AG10803 (cell line): ENCODE measurements at regions not wholly inside any gene's neighbourhood (a gene's known extent, or its start where the extent isn't known, plus 50 kb on each side); places are given as distances from the start of the nearest gene placed in this dataset.

Experiments used
- DNase-seq: peaks from one replicate; pipeline ENCODE4 v3.0.0; 2010; ENCODE audit warnings: low read depth
- H3K4me3 ChIP-seq: 2 replicates; pipeline ENCODE4 v1.5.1; 2011; ENCODE audit warnings: mild to moderate bottlenecking, low read length, control low read depth
- TF ChIP-seq, protein P1 (sequence below): conservative IDR thresholded peaks from 2 replicates; pipeline ENCODE4 v1.5.1; 2011; ENCODE audit warnings: mild to moderate bottlenecking, low read length, control low read depth, inconsistent platforms

DNA sequence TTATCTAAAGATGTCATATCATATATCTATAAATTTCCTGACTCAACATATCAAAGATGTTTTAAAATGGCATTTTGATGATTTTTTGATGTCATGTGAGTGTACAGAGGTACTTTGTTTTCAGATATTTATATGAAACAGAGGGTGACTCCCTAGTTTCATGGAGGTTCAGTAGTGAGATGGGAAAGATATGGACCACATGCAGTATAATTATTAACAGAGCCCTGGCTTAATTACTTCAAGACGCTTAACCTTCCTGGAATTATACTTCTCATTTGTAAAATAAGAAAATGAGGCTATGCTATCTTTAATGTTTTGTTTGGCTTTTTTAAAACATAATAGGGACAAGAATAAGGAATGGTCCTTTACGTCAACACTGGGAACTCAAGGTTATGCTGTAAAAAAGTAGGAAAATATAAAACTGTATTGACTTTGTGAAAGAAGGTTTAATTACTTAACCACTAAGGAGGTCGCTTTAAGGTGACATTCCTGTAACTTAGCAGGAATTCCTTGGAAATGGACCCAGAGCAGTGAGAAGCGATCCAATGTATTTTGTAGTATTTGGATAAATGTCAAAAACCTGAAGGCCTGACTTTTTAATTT is 821.0 kb upstream of the IGFBP3 start:
- no peak overlapping the region for H3K4me3 ChIP-seq
- TF ChIP-seq, protein P1, sequence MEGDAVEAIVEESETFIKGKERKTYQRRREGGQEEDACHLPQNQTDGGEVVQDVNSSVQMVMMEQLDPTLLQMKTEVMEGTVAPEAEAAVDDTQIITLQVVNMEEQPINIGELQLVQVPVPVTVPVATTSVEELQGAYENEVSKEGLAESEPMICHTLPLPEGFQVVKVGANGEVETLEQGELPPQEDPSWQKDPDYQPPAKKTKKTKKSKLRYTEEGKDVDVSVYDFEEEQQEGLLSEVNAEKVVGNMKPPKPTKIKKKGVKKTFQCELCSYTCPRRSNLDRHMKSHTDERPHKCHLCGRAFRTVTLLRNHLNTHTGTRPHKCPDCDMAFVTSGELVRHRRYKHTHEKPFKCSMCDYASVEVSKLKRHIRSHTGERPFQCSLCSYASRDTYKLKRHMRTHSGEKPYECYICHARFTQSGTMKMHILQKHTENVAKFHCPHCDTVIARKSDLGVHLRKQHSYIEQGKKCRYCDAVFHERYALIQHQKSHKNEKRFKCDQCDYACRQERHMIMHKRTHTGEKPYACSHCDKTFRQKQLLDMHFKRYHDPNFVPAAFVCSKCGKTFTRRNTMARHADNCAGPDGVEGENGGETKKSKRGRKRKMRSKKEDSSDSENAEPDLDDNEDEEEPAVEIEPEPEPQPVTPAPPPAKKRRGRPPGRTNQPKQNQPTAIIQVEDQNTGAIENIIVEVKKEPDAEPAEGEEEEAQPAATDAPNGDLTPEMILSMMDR = no peak
- DNase-seq = peak; percentile 65

DNA sequence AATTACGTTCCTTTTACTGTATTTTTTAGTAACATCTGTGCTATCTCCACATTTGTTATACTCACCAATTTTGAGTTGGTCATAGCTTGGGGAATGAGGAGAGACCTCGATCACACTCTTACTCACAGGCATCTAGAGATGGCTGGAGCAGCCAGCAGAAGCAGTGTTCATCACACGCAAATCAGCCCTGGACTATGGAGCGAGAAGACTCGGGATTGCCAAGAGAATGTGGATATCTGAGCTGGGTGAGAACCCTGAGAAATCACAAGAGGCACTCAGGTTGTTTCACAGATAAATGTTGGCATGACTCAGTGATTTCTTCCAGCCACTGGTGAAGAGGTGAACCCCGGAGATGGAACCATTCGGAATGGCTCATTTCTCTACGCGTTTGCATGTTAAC is 820.1 kb upstream of the IGFBP3 start:
- DNase-seq = no peak
- TF ChIP-seq, protein P1 = no peak
- H3K4me3 ChIP-seq = no peak overlapping the region

DNA sequence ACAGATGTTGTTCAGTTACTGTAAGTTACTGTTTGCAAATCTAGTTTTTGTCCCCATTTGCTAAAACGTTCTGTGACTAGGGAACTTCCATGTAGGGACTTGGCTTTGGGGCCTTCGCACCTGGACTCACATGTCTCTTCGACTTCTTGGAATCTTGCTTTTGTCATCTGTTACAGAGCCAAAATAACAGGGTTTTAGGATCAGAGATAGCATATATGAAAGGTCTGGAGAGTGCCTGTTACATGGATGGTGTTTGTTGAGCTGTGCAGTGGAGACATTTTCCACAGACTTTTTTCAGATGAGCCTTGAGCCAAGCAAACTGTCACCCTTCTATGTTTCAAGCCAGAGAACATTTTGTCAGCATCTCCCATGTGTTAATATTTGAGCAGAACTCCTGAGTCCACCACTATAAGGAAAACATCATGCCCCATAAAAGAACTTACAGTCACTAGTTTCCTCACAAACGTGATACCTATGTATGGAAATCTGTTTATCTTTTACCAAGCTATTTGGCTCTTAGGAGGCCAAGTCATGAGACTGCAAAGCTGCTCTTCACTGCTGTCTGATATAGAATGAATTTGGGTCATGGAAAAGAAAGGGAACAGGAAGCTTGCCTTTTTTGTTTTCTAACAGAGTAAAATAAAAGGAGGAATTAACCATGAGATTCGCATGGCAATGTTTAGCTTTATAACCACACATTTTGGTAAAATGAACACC is 818.6 kb upstream of the IGFBP3 start:
- no peak for DNase-seq
- no peak overlapping the region for H3K4me3 ChIP-seq
- TF ChIP-seq, protein P1 = no peak

DNA sequence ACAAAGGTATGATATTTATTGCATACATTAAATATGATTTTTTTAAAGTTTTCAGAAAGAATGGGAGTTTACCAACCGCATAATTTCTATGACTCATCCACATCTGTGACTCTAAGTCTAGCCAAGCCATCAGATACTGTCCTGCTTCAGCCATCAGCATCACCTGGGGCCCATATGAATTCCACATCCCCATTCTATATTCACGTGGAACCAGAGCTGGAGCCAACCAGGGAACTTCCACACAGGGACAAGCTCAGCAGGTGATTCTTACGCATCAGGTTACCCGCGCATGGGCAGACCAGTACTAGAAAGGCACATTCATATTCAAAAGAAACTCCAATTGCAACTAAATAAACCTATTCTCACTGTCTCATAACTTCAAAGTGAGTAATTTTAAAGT is 817.7 kb upstream of the IGFBP3 start:
- no peak overlapping the region for H3K4me3 ChIP-seq
- DNase-seq = no peak
- TF ChIP-seq, protein P1 = no peak

DNA sequence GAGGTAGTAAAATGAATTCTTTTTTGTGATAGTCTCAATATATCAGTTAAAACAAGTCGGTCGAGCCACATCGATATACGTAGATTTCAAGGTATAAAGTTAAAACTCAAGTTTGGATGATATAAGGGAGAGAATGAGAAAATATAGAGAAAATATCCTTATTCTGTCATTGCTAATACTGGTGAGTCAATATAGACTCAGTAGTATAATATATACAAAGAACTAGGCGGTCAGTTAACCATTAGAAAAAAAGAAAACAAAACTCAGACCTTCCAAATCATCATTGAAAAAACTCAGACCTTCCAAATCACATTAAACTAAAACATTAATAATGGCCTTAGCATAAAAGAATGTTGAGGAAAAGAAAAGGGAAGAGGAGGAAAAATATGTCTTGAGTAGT is 817.1 kb upstream of the IGFBP3 start:
- DNase-seq = no peak
- no peak overlapping the region for H3K4me3 ChIP-seq
- TF ChIP-seq, protein P1 = no peak

DNA sequence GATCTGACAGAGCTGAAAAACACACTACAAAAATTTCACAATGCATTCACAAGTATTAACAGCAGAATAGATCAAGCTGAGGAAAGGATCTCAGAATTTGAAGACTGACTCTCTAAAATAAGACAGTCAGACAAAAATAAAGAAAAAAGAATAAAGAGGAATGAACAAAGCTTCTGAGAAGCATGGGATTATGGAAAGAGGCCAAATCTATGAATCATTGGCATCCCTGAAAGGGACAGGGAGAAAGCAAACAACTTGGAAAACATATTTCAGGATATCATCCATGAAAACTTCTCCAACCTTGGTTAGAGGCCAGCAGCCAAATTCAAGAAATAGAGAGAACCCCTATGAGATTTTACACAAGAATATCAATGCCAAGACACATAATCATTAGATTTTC is 804.8 kb upstream of the IGFBP3 start:
- peak; percentile 13 for DNase-seq
- H3K4me3 ChIP-seq = no peak overlapping the region
- TF ChIP-seq, protein P1 = no peak

DNA sequence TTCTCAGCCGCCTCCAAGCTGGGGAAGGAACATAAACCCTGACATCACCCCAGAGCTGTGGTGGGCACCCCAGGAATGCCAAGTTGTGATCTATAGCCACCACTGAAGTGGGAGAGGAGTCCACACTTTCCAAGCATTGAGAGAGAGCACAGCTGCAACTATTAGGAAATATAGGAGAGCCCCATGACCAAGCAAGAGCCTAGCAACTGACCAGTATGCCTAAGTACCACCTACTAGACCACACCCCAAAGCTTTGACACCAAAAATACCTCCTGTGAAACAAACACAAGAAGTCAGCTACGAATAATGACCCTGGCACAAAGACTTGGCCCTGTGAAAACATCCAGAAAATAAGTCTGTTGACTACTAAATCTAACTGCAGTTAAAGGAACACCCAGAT is 804.1 kb upstream of the IGFBP3 start:
- TF ChIP-seq, protein P1 = no peak
- no peak for DNase-seq
- H3K4me3 ChIP-seq = no peak overlapping the region
